ENCODE measurements at regions not wholly inside any gene's neighbourhood (a gene's known extent, or its start where the extent isn't known, plus 50 kb on each side); places are given as distances from the start of the nearest gene placed in this dataset.

DNA sequence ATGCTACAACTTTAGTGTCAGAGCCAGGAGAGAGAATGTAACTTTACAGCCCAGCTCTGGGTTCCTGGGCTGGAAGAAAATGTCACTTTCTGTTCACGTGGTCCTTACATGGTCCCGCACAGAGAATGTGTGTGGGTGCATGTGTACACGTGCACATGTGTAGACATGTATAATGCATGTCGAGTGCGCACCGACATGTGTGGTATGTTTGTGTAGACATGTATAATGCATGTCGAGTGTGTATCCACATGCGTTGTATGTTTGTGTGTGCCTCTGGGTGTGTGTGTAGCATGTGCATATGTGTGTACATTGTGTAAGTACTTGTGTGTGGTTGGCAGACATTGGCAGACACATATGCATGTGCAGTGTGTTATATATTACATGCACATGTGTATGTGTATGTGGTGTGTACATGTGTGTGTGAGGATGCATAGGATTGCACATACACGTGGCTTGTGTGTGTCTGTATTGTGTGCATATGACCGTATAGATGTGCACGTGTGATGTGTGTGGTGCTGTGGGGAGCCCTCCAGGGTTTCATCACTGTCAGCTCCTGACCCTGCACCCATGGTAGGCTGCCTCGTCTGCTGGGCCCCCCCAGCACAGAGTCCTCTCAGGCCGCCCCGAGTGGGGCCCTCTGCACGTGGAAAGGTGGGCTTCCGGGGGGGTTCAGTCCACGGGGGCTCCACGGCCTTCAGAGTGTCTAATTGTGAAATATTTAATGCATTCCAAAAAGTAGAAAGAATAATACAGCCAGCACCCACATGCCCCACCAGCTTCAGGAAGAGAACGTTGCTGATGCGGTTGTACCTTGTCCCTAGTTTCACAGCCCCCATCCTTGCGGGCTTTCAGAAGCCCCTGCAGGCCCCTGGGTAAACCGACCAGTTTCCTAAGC is 214.2 kb upstream of the GSE1 start:
- TF ChIP-seq POLR2A (IDR thresholded peaks at IDR 0.05), result no peak
- TF ChIP-seq, protein P1, sequence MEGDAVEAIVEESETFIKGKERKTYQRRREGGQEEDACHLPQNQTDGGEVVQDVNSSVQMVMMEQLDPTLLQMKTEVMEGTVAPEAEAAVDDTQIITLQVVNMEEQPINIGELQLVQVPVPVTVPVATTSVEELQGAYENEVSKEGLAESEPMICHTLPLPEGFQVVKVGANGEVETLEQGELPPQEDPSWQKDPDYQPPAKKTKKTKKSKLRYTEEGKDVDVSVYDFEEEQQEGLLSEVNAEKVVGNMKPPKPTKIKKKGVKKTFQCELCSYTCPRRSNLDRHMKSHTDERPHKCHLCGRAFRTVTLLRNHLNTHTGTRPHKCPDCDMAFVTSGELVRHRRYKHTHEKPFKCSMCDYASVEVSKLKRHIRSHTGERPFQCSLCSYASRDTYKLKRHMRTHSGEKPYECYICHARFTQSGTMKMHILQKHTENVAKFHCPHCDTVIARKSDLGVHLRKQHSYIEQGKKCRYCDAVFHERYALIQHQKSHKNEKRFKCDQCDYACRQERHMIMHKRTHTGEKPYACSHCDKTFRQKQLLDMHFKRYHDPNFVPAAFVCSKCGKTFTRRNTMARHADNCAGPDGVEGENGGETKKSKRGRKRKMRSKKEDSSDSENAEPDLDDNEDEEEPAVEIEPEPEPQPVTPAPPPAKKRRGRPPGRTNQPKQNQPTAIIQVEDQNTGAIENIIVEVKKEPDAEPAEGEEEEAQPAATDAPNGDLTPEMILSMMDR (IDR thresholded peaks at IDR 0.05), result no peak
- Histone ChIP-seq H3K4me1 (peaks cover 0 to 24% of the 10 kb centered on the region in 2 donors), H3K27me3 (no peaks in the 10 kb centered on the region), H3K27ac (no peak overlapping the region), H3K36me3 (no peaks in the 10 kb centered on the region), H3K4me3 (no peak overlapping the region), H3K9me3 (no peaks in the 10 kb centered on the region)
- intact Hi-C loops (cut with DNase I; ENCODE audit: low total_unique reads), result loop anchor here (10.0 kb wide), 1 partner anchor 216 kb away; the partner anchor contains the start of gene GSE1
- DNase-seq, result no peak

DNA sequence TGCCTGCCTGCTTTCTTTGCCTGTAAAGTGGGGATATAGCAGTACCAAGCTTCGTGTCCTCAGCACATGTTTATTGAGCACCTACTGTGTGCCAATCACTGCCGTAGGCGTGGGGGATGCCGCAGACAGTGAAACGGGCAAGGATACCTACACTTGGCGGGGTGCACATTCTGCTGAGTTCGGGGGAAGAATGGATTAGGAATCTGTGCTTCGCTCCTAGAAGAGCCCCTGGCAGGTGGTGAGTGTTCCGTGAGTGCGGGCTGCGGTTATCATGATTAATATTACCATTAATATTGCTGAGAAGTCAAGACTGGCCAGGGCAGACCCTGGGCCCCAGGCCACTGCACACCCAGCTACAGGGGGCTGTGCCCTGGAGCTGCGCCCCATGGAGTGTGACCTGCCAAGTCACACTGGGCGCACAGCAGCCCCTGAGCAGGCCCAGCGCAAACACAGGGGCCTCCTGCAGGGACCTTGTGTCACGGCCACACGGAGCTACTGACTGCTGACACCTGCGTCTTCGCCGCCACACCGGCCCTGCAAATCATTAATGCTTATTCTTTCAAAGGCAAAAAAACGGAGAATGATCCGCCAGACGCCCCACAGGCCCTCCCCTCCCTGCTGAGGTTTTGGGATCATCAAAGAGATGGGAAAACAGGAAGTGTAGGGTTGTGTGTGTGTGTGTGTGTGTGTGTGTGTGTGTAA is 213.4 kb upstream of the GSE1 start:
- Histone ChIP-seq H3K27ac (no peak overlapping the region), H3K4me1 (peaks cover 0 to 18% of the 10 kb centered on the region in 2 donors), H3K9me3 (no peaks in the 10 kb centered on the region), H3K36me3 (no peaks in the 10 kb centered on the region), H3K4me3 (no peak overlapping the region), H3K27me3 (no peaks in the 10 kb centered on the region)
- no peak for DNase-seq
- TF ChIP-seq, protein P1 (IDR thresholded peaks at IDR 0.05), result no peak
- no peak for TF ChIP-seq POLR2A (IDR thresholded peaks at IDR 0.05)
- intact Hi-C loops (cut with DNase I; ENCODE audit: low total_unique reads), result loop anchor here (10.0 kb wide), 1 partner anchor 215 kb away; the partner anchor contains the start of gene GSE1

DNA sequence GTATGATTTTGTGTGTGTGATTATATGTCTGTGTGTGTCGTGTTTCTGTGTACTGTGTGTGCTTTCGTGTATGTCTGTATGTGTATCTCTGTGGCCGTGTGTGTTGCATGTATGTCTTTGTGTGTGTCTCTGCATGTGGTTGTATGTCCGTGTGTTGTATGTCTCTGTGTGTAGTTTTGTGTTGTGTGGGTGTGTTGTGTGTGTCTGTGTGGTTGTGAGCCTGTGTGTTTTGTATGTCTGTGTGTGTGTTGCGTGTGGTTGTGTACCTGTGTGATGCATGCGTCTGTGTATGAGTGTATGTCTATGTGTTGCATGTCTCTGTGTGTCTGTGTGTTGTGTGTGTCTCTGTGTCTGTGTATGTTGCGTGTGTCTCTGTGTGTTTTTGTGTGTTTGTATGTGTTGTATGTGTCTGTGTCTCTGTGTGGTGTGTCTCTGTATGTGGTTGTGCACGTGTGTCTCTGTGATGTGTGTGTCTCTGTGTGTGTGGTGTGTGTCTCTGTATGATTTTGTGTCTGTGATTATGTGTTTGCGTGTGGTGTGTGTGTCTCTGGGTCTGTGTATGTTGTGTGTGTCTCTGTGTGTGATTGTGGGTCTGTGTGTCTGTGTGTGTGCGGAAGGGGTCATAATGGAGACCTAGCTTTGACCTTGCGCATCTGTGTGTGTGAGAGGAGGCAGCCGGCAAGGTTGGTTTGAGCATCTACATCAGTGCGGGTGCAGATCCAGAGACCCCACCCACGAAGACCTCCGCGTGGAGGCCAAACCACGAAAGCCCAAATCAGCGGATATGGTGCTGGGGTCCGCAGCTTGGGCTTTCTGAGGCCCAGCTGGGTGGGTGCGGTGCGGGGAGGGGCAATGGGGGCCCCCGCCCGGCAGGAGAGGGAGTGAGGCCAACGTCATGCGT is 212.6 kb upstream of the GSE1 start:
- DNase-seq, result no peak
- H3K4me1 ChIP-seq, result peaks cover 0 to 10% of the 10 kb centered on the region in 2 donors
- TF ChIP-seq, protein P1 (IDR thresholded peaks at IDR 0.05), result no peak
- no peak for TF ChIP-seq POLR2A (IDR thresholded peaks at IDR 0.05)
- no peaks in the 10 kb centered on the region for H3K27me3 ChIP-seq
- intact Hi-C loops (cut with DNase I; ENCODE audit: low total_unique reads), result no loop called here
- H3K4me3 ChIP-seq, result no peak overlapping the region
- H3K36me3 ChIP-seq, result no peaks in the 10 kb centered on the region
- no peaks in the 10 kb centered on the region for H3K9me3 ChIP-seq
- no peak overlapping the region for H3K27ac ChIP-seq

DNA sequence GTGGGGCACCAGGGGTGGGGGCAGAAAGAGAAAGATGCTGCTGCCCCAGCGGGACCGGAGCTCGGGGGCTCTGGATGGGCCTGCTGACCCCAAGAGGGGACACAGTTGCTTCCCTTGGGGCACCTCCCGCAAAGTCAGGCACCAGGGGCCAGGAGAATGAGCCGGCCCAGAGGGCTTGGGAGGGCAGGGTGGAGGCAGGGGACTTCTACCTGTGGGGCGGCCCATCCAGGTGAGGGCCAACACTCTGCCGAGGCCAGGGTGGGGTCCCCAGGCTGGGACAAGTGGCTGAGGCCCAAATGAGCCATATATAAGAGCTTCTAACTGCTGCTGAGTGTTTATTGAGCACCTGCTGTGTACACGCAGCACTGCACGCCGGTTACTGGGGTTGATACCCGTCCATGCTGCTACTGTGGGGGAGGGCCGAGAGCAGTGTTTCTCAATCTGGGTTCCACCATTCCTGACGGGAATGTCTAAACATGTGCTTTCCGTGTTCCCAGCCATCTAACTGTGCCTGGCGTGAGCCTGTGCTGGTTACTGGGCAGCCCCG is 211.7 kb upstream of the GSE1 start:
- Histone ChIP-seq H3K27me3 (no peaks in the 10 kb centered on the region), H3K9me3 (no peaks in the 10 kb centered on the region), H3K4me3 (no peak overlapping the region), H3K27ac (no peak overlapping the region), H3K4me1 (peaks cover 0 to 2% of the 10 kb centered on the region in 2 donors), H3K36me3 (no peaks in the 10 kb centered on the region)
- TF ChIP-seq, protein P1 (IDR thresholded peaks at IDR 0.05), result no peak
- no peak for TF ChIP-seq POLR2A (IDR thresholded peaks at IDR 0.05)
- DNase-seq, result peak in 1 of 2 donors; percentile 12
- intact Hi-C loops (cut with DNase I; ENCODE audit: low total_unique reads), result no loop called here

Measured in uterus (tissue), 3 donors.